Glutamatergic neuron (in vitro differentiated cells): ENCODE measurements at regions not wholly inside any gene's neighbourhood (a gene's known extent, or its start where the extent isn't known, plus 50 kb on each side); places are given as distances from the start of the nearest gene placed in this dataset.

Experiments
- DNase-seq: peaks from one replicate; pipeline ENCODE4 v3.0.0; 2022
- H3K27ac Mint-ChIP-seq: one replicate; pipeline ENCODE4 v1.8.0; 2020; ENCODE audit warnings: mild to moderate bottlenecking, mixed read lengths, inconsistent platforms; ENCODE audit not compliant: unreplicated experiment
- H3K27me3 Mint-ChIP-seq: one replicate; pipeline ENCODE4 v1.8.0; 2020; ENCODE audit warnings: mild to moderate bottlenecking, moderate library complexity, mixed read lengths, inconsistent platforms; ENCODE audit not compliant: unreplicated experiment
- H3K36me3 Mint-ChIP-seq: one replicate; pipeline ENCODE4 v1.8.0; 2020; ENCODE audit warnings: mild to moderate bottlenecking, mixed read lengths, inconsistent platforms; ENCODE audit not compliant: unreplicated experiment
- H3K4me1 Mint-ChIP-seq: one replicate; pipeline ENCODE4 v1.8.0; 2020; ENCODE audit warnings: mild to moderate bottlenecking, low read depth, mixed read lengths, inconsistent platforms; ENCODE audit not compliant: unreplicated experiment
- H3K4me3 Mint-ChIP-seq: one replicate; pipeline ENCODE4 v1.8.0; 2020; ENCODE audit warnings: mild to moderate bottlenecking, mixed read lengths, inconsistent platforms; ENCODE audit not compliant: unreplicated experiment
- H3K9me3 Mint-ChIP-seq: one replicate; pipeline ENCODE4 v1.8.0; 2020; ENCODE audit warnings: mild to moderate bottlenecking, moderate library complexity, mixed read lengths, inconsistent platforms; ENCODE audit not compliant: unreplicated experiment
- TF ChIP-seq, protein P1 (sequence below): fragments of 200-600 bp; sonication (generic); IDR thresholded peaks from one replicate; pipeline ENCODE4 v1.5.0; 2021; ENCODE audit not compliant: partially characterized antibody, unreplicated experiment

DNA sequence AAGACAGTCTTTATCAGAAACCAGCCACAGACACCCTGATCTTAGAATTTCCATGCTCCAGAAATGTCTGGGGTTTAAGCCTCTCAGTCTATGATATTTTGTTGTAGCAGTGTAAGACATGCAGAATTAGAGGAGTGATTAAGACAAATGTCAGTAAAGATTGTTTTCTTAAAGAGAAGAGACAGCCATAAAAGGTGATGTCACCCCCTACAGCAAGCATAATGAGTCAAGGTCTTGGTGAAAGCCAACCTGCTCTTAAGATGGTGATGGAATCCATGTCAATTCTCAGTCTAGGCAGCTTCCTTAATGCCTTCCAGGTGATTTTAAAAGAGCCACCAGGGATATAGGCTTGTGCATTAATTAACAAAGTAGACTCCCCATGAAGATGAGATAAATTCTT, 849.9 kb upstream of the EPHA7 start:
- Mint-ChIP-seq H3K9me3 (no peaks in the 10 kb centered on the region), H3K4me1 (no peaks in the 10 kb centered on the region), H3K27me3 (no peaks in the 10 kb centered on the region), H3K27ac (no peak overlapping the region), H3K36me3 (no peaks in the 10 kb centered on the region), H3K4me3 (no peak overlapping the region)
- no peak for DNase-seq
- TF ChIP-seq, protein P1, sequence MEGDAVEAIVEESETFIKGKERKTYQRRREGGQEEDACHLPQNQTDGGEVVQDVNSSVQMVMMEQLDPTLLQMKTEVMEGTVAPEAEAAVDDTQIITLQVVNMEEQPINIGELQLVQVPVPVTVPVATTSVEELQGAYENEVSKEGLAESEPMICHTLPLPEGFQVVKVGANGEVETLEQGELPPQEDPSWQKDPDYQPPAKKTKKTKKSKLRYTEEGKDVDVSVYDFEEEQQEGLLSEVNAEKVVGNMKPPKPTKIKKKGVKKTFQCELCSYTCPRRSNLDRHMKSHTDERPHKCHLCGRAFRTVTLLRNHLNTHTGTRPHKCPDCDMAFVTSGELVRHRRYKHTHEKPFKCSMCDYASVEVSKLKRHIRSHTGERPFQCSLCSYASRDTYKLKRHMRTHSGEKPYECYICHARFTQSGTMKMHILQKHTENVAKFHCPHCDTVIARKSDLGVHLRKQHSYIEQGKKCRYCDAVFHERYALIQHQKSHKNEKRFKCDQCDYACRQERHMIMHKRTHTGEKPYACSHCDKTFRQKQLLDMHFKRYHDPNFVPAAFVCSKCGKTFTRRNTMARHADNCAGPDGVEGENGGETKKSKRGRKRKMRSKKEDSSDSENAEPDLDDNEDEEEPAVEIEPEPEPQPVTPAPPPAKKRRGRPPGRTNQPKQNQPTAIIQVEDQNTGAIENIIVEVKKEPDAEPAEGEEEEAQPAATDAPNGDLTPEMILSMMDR: no peak

DNA sequence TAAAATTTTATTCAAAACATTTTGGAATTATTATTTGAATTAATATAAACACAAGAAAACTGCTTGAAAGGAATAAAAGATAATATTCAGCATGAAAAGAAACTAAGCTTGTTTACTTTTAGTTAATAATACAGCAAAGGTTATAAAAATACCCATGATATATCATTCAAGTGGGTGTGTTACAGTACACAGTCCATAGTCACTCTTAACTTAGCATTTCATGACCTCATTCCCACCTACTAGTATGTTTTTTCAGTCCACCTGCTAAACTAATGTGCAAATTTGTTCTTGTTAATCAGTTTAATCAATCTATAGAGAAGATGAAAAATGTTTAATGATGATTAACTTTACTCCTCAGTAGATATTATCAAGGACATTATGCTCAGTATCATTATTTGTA, 841.4 kb upstream of the EPHA7 start:
- Mint-ChIP-seq H3K27me3 (no peaks in the 10 kb centered on the region), H3K4me3 (no peak overlapping the region), H3K9me3 (no peaks in the 10 kb centered on the region), H3K27ac (no peak overlapping the region), H3K36me3 (no peaks in the 10 kb centered on the region), H3K4me1 (no peaks in the 10 kb centered on the region)
- TF ChIP-seq, protein P1: no peak
- no peak for DNase-seq

DNA sequence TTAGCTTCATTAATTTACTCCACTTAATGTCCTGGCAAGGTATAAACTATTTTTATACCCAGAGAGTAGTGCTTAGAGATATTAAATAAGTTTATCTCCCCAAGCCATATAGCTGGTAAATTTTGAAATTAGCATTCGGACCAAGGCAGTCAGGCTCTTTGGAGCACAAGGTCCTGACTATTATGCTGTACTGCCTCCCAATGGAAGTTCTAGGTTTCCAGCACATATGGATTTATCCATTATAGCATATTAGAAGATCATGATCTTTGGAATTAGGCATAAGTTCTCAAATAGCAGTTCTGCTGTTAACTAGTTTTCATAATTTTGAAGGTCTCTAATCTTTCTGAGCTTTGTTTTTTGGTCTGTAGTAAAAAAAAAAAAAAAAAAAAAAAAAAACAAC, 835.3 kb upstream of the EPHA7 start:
- no peaks in the 10 kb centered on the region for H3K36me3 Mint-ChIP-seq
- peaks cover 5% of the 10 kb centered on the region for H3K4me1 Mint-ChIP-seq
- no peak overlapping the region for H3K27ac Mint-ChIP-seq

DNA sequence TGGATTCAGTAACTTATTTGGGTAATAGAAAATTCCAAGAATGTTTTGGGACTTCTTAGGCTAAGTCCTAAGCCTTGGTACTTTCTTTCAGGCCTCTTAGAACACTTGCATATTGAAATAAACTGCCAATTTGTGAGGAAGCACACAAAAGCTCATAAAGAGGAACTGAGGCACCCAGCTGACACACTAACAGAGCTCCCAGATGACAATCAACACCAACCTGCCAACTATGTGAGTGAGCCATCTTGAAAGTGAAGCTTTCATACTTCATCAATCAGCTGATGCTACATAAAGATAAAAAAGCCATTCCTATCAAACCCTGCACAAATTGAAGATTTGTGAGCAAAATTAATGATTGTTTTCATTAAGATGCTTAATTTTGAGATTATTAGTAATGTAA, 832.5 kb upstream of the EPHA7 start:
- Mint-ChIP-seq H3K4me1 (peaks cover 5% of the 10 kb centered on the region), H3K36me3 (no peaks in the 10 kb centered on the region), H3K9me3 (no peaks in the 10 kb centered on the region), H3K27ac (no peak overlapping the region), H3K4me3 (no peak overlapping the region), H3K27me3 (no peaks in the 10 kb centered on the region)
- DNase-seq: no peak
- TF ChIP-seq, protein P1: no peak

More for the DNA sequence above, 835.3 kb upstream of the EPHA7 start:
- Mint-ChIP-seq H3K27me3 (no peaks in the 10 kb centered on the region), H3K4me3 (no peak overlapping the region), H3K9me3 (no peaks in the 10 kb centered on the region)
- no peak for DNase-seq
- TF ChIP-seq, protein P1: no peak

DNA sequence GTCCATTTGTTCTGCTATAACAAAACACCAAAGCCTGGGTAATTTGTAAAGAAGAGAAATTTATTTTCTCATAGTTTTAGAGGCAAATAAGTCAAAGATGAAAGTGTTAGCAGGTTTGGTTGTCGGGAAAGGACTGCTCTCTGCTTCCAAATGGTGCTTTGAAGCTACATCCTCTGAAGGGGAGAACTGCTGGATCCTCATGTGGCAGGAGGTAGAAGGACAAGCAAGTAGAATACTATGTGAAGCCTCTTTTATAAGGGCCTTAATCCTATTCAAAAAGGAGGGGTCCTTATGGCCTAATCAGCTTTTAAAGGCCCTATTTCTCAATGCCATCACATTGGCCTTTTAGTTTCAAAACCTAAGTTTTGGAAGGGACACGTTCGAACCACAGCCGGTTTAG, 826.0 kb upstream of the EPHA7 start:
- H3K27me3 Mint-ChIP-seq: no peaks in the 10 kb centered on the region
- no peak for DNase-seq
- TF ChIP-seq, protein P1: no peak

More for the DNA sequence above, 826.0 kb upstream of the EPHA7 start:
- H3K4me3 Mint-ChIP-seq: no peak overlapping the region
- H3K9me3 Mint-ChIP-seq: no peaks in the 10 kb centered on the region
- H3K36me3 Mint-ChIP-seq: peaks cover 4% of the 10 kb centered on the region
- H3K4me1 Mint-ChIP-seq: no peaks in the 10 kb centered on the region
- no peak overlapping the region for H3K27ac Mint-ChIP-seq
